ENCODE measurements at regions not wholly inside any gene's neighbourhood (a gene's known extent, or its start where the extent isn't known, plus 50 kb on each side); places are given as distances from the start of the nearest gene placed in this dataset.
A peak's percentile ranks its signal among the peaks of the same experiment; 100 is the strongest.

DNA sequence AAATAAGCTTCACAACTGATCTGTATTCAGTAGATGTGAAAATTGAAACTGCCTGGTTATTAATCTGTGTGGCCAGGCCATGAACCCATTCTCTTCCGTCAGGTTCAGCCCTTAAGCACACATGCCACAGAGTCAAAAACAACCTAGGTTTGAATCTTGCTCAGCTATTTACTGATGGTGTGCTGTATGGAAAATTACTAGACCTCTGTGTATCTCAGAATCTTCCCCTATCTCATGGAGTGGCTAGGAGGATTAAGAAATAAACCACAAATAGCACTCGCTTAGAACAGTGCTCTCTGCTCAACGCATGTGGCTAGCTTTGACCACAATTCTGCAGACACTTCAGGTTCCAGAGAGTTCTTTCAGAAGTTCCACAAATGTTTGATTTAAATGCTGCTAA is 240.7 kb upstream of the PLEKHG7 start:
- ATAC-seq: peak; percentile 76 to 85

DNA sequence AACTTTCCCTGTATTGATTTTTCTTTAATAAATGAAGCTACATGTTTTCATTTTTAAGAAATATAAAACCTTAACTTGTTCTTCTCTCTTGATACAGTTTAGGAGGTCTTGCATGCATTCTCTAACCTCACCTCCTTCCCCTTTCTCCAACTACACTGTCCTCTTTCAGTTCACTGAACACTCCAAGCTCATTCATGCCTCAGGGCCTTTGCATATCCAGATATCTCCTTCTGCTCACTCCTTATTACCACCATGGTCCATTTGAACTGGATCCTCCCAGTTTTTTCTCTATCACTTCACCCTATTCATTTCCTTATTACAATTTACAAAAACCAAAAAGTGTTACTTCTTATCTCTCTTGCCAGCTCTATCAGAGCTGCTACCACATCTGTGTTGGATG is 242.9 kb upstream of the PLEKHG7 start:
- ATAC-seq: no peak

DNA sequence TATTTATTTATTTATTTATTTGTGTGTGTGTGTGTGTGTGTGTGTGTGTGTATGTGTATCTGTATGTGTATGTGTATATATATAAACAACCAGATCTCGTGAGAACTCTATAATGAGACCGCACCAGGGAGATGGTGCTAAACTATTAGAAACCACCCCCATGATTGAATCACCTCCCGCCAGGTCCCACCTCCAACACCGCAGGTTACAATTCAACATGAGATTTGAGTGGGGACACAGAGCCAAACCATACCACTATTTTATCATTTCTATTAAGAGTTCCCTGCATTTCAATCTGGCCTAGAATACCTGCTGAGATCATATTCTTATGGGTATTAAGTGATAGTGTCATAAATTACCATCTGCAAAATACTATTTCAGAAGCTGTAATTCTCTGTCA is 243.8 kb upstream of the PLEKHG7 start:
- no peak for ATAC-seq

DNA sequence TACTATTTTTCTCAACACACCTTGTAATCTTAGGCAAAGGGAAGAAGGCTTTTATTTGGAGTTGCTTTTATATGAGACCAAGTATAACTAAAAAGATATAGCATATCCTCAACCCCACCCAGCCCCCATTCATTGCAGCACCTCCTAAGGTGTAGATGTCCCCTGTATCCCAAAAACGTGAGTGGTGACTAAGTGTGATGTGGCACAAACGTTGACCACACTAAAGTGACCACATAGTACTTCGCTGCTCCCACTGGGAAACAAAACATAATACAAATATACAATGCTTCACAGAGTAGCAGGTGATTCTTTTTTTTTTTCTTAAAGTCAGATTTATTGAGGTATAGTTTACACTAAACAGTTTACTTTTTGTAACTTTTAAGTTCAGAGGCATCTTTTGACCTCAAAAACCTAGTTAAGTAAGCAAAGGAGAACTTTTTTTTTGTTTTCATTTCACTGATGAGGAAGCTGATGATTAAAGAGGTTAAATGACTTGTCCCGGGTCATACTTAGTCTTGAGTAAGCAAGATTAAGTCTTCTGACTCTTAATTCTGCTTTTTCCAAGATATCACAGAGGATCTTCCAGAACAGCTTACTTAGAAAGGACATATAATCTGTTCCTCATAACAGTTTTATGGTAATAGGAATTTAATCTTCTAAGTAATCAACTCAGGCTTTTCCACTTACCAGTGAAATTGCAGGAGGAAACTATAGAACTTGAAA is 245.2 kb upstream of the PLEKHG7 start:
- no peak for ATAC-seq

- ATAC-seq: no peak
Measured at GRCh38 chr12:92452763-92453162, 250.0 kb upstream of the PLEKHG7 start.

DNA sequence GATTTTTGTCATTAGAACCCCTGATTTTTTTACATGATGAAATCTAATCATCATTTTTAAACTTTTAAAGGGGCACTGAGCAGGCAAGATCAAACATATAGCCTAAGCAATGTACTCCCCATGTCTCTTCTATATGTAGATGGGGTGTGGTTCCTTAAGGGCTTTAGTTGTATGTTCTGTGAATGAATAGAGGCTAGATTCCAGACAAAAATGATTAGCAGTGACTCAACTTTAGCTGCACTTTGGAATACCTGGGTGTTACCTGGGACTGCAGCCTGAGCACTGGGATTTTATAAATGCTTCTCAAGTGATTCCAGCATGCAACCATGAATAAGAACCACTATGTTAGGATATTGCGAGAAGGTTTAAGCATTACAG is 256.7 kb upstream of the PLEKHG7 start:
- ATAC-seq: no peak

GRCh38 chr12:92445253-92446082 is 257.3 kb upstream of the PLEKHG7 start:
- peak; percentile 43 to 53 for ATAC-seq

GRCh38 chr12:92444763-92445162 is 258.0 kb upstream of the PLEKHG7 start:
- ATAC-seq: no peak

DNA sequence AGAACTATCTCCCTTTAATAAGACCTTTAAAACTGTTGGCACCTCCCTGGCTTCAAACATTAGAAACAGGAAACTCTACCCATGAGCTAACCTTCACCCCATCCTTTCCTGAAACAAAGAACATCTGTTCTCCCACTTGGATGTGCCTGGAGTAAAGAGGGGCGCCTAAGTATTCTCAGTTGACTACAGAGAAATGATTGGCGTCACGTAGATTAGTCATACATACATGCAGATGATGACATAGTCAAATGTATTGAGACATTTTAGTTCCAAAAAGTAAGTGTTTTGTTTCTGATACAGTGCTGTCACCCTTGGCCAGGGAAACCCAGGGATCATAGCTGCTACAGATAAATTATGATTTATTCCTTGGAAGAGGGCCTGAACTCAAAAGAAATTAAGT is 260.0 kb upstream of the PLEKHG7 start:
- ATAC-seq: peak; percentile 12 to 42

DNA sequence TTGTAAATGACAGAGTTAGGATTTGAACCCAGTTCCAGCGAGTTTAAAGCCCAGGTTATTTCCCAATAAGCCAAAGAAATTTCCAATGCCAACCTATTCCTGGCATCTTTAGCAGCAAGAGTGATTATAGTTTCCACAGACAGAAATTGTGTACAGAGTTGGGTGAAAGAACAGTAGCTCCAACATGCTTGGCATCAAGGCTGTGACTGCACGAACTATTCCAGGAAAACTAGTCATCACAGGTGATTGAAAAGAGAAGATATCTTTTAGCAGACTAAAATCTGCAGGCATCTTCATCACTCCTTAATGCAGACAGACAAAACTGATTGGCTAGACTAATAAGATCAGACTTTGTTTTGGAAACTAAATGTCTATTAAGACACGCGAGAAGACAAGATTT is 262.7 kb upstream of the PLEKHG7 start:
- peak in 1 of 2 donors; percentile 48 for ATAC-seq

GRCh38 chr12:92439420-92439805 is 263.4 kb upstream of the PLEKHG7 start:
- peak; percentile 31 to 62 for ATAC-seq

- ATAC-seq: no peak
Measured at GRCh38 chr12:92438641-92439419, 264.0 kb upstream of the PLEKHG7 start.

GRCh38 chr12:92437452-92437851 is 265.3 kb upstream of the PLEKHG7 start:
- peak; percentile 25 to 28 for ATAC-seq

GRCh38 chr12:92436856-92437255 is 265.9 kb upstream of the PLEKHG7 start:
- no peak for ATAC-seq

DNA sequence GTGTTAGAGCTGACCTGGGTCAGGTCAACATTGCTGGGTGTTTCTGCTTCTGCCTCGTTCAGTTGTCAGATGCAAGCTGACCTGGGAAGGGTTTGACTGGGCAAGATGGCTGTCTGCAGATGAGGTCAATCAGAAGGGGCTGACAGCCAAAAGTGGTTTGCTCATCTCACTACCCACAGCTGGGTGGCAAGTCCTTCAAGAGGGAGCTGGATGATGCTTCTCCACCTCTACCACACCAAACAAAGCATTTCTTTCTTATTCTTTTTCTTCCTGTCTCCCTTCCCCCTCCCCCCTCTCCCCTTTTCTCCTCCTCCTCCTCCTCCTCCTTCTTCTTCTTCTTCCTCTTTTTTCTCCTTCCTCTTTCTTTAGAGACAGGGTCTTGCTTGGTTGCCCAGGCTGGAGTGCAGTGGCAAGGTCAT is 268.2 kb upstream of the PLEKHG7 start:
- ATAC-seq: no peak

DNA sequence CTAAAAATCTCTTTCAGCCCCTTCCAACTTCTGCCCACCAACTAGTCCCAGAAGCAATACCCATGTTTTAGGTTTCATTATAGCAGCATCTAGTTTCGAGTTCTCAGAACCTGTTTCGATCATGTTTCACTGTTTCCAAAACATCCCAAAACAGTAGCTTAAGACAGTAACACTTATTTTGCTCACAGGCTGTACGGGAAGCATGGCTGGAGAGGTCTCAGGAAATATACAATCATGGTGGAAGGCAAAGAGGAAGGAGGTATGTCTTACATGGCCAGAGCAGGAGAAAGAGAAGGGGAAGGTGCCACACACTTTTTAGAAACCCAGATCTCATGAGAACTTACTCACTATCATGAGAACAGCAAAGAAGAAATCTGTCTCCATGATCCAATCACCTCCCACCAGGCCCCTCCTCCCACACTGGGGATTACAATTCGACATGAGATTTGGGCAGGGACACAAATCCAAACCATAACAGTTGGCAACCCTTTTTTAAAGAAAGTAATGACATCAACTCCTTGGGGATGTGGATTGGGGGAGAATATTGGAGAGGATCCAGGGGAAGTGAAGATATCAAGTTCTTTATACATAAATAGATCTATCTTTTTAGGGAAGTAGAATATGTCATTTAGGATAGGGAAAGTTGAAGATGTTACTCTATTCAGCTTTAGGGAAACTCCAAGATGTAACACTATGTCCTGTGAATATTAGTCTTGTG is 269.9 kb upstream of the PLEKHG7 start:
- ATAC-seq: peak; percentile 58 to 62

- peak in 1 of 2 donors; percentile 17 for ATAC-seq
Measured at GRCh38 chr12:92431146-92431545, 271.6 kb upstream of the PLEKHG7 start.

GRCh38 chr12:92426332-92426731 is 276.5 kb upstream of the PLEKHG7 start:
- ATAC-seq: no peak

DNA sequence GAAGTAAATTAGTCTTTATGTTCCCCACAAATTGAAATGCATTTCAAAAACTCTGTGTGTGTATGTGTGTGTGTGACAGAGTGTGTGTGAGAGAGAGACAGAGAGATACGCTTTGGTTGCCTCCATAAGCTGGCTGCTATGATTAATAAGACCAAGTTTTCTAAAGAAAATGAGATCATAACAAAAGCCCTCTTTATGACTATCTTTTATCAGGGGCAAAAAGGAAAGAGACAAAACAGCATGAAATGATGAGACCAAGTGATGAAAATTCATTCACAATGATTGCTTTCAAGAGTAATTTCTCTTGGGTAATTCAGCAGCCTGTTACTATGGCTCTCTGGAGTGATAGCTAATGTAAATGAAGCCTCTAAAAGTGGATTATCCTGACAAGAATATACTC is 277.6 kb upstream of the PLEKHG7 start:
- peak in 1 of 2 donors; percentile 38 for ATAC-seq

- ATAC-seq: no peak
Measured at GRCh38 chr12:92424338-92424737, 278.5 kb upstream of the PLEKHG7 start.

GRCh38 chr12:92421701-92422100 is 276.1 kb upstream of the BTG1 start:
- ATAC-seq: no peak

GRCh38 chr12:92421042-92421441 is 275.4 kb upstream of the BTG1 start:
- ATAC-seq: no peak

- no peak for ATAC-seq
Measured at GRCh38 chr12:92419201-92419600, 273.6 kb upstream of the BTG1 start.
